Activated naive CD8-positive, alpha-beta T cell treated with anti-CD3 and anti-CD28 coated beads, Interleukin-2, amount 50 U/mL, for 16 hours (primary cell): ENCODE measurements at regions not wholly inside any gene's neighbourhood (a gene's known extent, or its start where the extent isn't known, plus 50 kb on each side); places are given as distances from the start of the nearest gene placed in this dataset.
"Not testable (repeated sequence)": the region's sequence is repeated elsewhere in the genome, so short reads cannot be mapped to it uniquely, and the experiment has no call there.

Experiments
- DNase-seq: peaks from one replicate; pipeline ENCODE4 v3.0.0-alpha.2; 2020; ENCODE audit warnings: low read depth, low spot score

DNA sequence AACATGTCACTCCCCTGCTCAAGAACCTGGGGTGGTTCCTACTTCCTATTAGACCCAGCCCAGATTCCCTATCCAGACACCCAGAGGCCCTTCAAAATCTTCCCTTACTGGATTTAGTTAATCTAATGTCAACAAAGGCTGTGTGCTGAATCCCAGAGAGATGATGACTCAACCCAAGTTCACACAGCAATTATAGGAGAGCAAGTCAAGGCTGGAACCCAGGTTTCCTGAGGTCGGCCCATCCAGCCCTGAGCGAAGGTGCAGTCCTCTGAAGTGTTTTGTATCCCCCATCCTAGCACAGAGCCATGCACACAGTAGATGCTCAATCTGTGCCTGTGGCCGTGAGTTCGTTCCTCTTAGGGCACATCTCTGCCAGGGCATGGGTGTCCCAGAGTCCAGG lies 452.1 kb downstream of the GOLGA6L6 start:
- not testable (repeated sequence) for DNase-seq

DNA sequence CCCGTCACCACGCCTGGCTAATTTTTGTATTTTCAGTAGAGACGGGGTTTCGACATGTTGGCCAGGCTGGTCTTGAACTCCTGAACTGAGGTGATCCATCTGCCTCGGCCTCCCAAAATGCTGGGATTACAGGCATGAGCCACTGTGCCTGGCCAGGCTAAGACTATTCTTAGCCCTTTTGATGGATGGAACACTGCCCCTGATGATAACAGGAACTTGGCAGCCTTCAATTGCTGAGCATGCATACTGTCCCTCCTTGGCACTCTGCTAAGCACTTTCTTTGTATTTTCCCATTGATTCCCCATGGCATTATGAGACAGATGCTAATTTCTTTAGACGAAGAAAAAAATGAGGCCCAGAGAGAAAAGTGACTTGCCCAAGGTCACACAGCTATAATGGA lies 457.6 kb downstream of the GOLGA6L6 start:
- DNase-seq: not testable (repeated sequence)

DNA sequence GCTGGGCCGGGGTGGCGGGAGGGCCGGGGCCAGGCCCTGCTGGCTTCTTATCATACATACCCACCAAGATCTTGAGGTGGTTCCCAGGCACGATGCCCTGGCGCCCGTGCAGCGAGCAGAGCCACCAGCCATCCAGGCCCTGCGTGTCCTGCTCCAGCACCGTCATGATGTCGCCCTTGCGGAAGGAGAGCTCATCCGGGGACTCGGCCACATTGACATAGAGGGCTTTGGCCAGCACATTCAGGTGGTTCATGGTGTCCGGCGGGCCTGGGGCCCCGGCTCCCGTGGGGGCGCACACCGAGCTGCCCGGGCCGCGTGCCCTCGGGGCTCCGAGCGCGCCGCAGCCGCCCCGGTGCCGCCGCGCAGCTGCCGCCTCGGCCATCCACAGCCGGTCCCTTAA lies 467.5 kb downstream of the GOLGA6L6 start:
- not testable (repeated sequence) for DNase-seq

DNA sequence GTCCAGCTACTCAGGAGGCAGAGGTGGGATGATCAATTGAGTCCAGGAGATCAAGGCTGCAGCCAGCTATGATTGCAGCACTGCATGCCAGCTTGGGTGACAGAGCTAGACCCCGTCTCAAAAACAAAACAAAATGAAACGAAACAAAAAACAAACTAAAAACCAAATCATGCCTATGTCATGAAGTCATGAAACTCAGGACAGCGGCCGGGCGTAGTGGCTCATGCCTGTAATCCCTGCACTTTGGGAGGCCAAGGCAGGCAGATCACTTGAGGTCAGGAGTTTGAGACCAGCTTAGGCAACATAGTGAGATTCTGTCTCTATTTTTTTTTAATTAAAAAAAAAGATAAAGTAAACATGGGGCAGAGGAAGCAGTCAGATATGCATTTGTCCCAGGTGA lies 472.6 kb downstream of the GOLGA6L6 start:
- DNase-seq: not testable (repeated sequence)

DNA sequence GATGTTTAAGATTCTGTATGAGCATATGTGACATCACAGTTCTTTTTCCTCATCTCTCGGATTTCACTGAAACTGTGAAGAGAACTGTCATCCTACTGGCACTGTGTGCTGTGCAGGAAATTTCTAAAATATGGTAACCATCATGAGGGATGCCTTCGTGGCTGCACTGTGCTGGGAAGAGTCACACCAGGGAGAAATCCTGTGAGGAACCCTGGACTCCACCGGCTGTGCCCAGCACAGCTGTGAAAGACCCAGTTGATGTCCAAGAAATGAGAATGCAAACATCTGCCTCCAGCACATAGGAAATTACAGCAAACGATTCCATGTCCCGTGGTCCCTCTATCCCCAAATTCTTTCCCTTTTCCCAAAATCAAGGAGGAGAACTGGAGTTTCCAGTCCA lies 475.4 kb downstream of the GOLGA6L6 start:
- DNase-seq: not testable (repeated sequence)

DNA sequence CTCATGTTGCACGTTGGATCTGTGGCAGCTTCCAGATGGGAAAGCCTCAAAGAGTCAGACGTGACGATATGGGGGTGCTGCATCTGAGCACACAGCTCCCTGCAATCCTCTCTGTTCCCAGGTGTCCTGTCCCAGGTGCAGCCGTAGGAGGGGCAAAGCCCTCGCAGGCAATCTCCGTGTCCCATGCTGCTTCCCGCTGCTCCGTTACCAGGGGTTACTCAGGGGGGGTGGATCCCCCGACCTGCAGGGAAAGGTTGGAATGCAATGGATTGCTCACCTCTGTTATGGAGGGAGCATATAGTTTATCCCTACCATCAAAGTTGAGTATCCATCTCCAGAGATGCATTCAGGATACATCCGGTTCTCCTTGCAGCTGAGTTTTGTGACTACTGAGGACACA lies 476.1 kb downstream of the GOLGA6L6 start:
- not testable (repeated sequence) for DNase-seq

DNA sequence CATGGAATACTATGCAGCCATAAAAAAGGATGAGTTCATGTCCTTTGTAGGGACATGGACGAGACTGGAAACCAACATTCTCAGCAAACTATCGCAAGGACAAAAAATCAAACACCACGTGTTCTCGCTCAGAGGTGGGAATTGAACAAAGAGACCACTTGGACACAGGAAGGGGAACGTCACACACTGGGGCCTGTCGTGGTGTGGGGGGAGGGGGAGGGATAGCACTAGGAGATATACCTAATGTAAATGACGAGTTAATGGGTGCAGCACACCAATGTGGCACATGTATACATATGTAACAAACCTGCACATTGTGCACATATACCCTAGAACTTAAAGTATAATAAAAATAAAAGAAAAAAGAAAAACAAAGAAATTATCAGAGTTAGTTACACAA lies 478.4 kb downstream of the GOLGA6L6 start:
- not testable (repeated sequence) for DNase-seq

DNA sequence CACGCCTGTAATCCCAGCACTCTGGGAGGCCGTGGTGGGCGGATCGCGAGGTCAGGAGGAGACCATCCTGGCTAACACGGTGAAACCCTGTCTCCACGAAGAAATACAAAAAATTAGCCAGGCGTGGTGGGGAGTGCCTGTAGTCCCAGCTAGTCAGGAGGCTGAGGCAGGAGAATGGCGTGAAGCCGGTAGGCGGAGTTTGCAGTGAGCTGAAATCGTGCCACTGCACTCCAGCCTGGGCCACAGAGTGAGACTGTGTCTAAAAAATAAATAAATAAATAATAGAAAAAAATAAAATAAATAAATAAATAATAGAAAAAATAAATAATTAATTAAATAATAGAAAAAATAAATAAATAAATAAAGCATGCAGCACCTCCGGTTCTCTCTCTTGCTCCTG lies 480.8 kb downstream of the GOLGA6L6 start:
- not testable (repeated sequence) for DNase-seq

DNA sequence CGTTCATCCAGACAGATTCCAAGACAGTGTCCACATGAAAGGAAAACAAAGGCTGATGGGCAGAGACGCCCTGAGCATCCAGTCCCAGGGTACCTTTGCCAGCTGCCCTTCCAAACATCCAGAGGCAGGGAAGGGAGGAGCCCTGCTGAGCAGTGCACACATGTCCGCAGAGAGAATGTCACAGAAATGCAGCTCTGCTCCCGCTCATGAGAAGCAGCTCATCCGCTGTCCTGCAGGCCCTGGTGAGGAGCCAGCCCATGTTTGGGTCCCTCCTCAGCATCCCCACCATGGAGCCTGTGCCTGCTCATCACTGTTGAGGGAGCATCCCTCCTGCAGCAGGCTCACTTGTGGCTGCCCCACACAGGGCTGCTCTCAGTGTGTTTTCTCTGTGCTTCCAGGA lies 484.7 kb downstream of the GOLGA6L6 start:
- not testable (repeated sequence) for DNase-seq

DNA sequence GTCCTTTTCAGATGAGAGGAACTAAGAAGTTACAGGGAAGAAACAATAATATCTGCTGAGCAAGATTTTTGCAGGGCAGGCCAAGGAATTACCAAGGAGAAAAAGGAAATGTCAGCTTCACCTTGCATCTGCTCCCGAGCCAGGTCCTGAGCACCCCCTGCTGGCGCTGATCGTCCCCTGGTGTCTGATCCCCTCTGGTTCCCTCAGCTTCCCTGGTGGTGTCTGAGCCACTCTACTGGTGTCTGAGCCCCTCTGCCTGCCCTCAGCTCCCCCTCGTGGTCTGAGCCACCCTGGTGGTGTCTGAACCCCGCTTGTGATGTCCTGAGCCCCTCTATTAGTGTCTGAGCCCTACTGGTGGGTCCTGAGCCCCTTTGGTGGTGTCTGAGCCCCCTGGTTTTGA lies 485.7 kb downstream of the GOLGA6L6 start:
- not testable (repeated sequence) for DNase-seq

DNA sequence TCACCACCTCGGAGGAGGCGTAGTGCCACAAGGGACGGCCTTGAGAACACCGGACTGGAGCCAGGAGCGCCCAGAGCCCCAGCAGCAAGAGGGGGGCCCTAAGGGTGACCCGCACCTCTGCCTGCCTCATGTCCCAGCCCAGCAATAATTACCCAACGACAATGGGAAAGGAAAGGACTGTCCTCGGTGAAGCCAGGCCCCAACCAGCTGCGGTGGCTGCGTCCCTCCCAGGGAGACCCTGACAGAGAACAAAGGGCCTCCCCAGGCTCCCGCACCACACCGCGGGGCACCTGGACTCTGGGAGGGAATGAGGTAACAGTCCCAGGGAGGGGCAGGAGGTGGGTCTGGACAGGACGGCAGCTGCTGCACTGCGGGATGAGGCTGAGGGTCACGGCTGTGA lies 493.4 kb downstream of the GOLGA6L6 start:
- DNase-seq: not testable (repeated sequence)

DNA sequence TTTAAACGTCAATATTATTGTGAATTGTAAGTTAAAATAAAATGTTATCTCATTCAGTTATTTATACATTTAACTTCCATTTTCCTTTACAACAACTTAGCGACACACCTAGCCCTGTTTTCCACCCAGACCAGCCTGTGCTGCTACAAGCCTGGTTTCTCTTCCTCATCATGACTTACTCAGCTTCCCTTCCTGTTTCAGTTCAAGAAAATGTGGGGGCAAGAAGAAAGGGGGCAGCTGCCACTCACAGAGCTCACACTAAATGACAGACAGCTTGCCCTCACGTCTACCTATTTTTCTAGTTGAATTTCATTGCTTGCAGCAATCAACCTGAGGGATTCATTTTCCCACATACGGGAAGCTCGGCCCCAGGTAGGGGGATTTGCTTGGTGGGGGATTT lies 496.4 kb downstream of the GOLGA6L6 start:
- not testable (repeated sequence) for DNase-seq

DNA sequence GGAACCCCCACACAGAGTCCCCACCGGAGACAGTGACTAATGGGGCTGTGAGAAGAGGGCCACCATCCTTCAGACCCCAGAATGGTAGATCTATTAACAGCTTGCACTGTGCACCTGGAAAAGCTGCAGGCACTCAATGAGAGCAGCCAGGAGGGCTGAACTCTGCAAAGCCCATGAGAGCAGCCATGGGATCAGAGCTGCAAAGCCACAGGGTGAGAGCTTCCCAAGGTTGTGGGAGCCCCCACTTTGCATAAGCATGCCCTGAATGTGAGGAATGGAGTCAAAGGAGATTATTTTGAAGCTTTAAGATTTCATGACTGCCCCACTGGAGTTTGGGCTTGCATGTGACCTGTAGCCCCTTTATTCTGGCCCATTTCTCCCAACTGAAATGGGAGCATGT lies 500.9 kb downstream of the GOLGA6L6 start:
- not testable (repeated sequence) for DNase-seq

DNA sequence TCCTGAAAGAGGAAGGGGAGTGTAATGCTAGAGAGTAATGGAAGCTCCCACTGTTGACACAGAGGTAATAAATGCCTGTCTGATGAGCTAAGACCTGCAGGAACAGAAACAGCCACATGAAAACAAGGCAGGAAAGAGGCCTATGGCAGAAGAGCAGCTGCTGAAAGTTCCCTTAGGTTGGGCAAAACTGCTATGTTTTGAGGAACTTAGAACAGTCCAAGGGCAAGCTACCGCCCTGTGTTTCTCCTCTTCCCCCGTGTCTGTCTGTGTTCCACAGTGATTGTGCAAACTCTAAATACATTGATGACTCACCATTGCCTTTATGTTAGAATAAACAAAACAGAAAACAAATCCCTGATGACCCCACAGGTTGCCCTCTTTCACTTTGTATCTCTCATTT lies 516.6 kb downstream of the GOLGA6L6 start:
- DNase-seq: not testable (repeated sequence)

DNA sequence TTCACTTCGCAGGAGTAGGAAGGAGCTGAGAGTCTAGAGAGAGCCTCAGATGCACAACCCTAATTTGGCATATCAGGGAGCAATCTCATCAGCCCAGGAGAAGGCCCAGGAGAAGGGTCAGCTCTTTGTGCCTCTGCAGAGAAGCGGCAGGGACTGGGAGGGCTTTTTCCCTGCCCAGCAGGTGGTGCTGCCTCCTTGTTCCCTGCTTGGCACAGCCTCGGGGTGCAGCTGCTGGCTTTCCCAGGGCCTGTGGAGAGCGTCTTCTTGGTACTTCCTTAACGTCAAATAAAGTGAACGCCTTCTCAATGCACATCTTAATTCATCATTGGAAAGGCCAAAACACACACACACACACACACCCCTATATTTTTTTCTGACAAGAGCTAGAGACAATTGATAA lies 519.3 kb downstream of the GOLGA6L6 start:
- DNase-seq: not testable (repeated sequence)

DNA sequence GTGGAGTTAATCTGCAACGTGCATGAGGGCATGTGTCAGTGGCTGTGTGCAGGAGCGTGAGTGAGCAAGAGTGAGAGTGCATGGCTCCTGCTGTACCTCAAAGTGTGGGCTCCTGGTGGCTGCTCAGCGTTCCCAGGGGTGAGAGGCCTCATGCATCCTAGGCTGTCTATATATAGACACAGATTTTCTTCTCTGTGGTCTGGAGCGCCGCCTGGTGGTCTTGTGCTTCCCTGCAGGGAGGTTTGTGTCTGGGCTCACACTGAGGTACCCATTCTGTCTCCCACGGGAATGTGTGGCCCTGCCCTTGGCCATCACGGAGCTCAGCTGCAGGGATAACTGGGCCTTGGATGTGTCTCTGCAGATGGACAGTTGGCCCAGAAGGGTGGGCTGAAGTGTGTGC lies 520.2 kb downstream of the GOLGA6L6 start:
- DNase-seq: not testable (repeated sequence)

DNA sequence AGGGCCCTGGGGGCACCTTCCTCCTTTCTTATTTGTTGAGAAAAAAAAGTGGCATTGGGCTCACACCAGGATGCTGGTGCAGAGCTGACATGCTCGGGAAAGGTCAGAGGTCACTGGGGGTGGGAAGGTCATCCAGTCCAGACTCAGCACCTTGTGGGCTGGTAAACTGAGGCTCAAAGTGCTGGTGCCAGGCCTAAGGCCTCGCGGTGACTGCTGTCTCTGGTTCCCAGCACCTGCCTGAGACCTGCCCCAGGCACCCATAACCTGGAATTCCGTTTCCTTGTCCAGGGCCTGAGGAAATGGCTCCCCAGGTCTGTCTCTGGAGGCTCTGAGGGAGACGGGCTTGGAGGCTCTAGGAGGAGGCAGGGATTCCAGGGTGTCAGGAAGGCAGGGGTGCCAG lies 521.0 kb downstream of the GOLGA6L6 start:
- not testable (repeated sequence) for DNase-seq

DNA sequence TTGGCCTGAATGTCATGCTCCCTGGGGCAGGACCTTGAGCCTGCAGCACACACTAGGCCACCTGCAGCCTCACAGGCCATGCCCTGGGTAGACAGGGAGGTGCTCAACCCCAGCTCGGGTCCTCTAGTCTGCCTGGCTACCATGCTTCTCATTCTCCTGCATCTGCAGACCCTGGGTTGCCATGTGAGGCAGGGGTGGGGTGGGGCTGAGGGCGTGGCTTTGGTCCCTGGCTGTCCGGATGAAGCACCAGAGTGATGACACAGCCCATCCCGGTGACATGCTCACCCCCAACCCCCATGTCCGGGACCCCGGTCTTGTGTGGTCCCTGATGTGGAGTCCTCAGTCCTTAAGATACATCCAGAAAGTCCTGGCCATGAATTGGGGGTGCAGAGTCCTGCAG lies 521.8 kb downstream of the GOLGA6L6 start:
- DNase-seq: not testable (repeated sequence)

DNA sequence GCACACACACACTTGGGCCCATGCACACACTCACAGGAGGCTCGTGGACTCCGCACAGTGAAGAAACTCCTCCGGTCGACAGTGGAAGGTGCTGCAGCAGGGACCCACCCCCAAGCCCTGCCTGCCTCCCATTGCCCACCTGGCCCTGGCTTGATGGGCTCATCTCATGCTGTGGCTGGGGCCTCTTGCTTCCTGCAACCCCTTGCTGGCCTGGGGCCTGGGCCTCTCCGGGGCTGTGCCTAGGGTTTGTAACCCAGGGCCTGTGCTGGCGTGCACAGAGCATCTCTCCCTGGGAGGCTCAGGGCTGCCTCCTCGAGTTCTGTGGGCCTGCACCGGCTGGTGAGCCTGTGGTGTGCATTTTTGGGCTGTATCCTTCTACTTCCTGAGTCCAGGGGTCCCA lies 524.0 kb downstream of the GOLGA6L6 start:
- not testable (repeated sequence) for DNase-seq

DNA sequence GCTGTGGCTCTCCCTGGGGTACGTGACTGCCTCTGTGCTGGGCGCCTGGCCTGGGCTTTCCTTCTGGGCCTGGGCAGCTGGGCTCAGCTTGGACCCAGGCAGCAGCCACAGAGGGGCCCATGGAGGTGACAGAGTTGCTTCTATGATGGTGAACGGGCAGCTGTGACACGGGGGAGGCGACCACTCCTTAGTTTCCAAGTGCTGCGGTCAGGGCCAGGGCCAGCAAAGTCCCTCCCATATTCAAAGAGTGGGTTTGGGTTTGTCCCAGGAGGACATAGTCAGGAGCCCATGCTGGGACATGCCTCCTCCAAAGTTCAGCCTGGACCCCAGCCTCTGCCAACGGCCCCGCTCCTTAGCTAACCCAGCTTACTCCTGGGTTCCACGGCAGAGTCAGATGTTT lies 524.7 kb downstream of the GOLGA6L6 start:
- not testable (repeated sequence) for DNase-seq

DNA sequence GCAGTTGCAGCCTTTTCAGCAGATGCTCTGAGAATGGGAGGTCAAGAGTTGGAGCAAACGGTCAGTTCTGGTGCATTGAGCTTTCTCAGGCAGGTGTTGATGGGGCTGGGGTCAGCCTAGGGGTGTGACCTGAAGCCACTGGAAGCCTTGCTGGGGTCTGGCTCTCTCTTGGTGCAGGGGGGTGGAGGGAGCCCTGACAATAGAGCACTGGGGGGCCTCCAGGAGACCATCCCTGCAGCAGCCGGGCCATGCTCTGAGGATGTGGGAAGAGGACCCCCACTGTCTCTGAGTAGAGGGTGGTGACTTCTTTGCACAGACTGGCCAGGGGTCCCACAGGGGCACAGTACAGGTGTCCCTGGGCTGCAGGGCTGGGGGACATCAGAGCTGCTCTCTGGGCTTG lies 528.8 kb downstream of the GOLGA6L6 start:
- DNase-seq: not testable (repeated sequence)

DNA sequence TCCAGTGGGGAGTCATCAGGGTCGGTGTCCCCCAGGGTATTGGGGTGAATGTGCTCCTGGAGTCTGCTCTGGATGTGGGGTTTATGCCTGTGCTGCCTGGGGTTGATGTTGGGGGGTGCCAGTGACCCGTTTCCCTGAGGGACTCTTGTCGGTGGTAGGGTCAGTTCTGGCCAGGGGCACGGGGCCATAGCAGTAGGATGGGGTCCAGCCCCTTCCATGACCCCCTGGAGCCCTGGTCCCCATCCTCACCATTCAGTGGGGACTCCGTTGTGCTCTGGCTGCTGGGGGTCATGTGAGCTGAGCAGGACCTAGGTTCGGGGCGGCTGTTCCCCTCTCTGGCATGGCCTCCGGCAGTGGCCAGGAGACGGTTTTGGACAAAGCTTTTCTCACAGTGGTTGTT lies 530.8 kb downstream of the GOLGA6L6 start:
- DNase-seq: not testable (repeated sequence)

DNA sequence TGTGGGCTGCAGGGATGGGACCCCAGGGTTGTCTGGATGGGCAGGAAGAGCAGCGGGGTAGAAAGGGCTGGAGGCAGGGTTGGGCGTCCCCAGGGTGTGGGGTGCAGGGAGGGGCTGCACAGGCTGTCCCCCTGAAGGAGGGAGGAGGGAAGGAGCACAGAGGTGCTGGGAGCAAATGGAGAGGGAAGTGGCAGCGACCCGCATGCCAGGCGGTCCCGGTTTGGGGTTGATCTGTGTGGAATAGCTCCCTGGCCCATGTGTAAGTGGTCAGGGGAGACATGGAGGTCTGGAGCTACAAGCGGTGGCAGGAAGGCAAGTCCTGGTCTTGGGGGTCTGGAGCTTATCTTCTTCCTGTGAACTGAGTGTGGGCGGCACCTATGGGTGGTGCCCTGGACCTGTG lies 532.0 kb downstream of the GOLGA6L6 start:
- not testable (repeated sequence) for DNase-seq

DNA sequence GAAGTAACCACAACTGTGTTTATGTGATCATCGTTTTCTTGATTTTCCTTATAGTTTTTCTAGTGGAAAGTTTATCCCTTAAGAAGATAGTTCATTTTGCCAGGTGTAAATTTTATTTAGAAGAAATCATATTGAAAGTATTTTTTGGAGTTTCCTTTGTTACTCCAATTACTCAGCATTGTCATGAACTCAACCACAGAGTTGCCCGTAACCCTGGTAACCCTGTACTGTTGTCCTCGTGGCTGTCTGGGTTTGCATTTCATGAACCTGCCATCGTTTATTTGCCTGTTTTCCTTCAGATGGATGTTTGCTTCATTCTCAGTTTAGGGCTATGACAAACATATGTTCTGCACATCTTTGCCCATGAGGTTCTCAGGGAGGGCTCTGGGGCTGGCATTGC lies 534.3 kb downstream of the GOLGA6L6 start:
- not testable (repeated sequence) for DNase-seq
